ENCODE measurements at regions not wholly inside any gene's neighbourhood (a gene's known extent, or its start where the extent isn't known, plus 50 kb on each side); places are given as distances from the start of the nearest gene placed in this dataset.
"Not testable (repeated sequence)": the region's sequence is repeated elsewhere in the genome, so short reads cannot be mapped to it uniquely, and the experiment has no call there.

- DNase-seq = no peak
Observed at GRCh38 chr9:119712325-119712724, 343.1 kb upstream of the BRINP1 start.

- no peak for DNase-seq
Observed at GRCh38 chr9:119709431-119709830, 340.2 kb upstream of the BRINP1 start.

- DNase-seq = no peak
Observed at GRCh38 chr9:119707228-119707845, 338.1 kb upstream of the BRINP1 start.

GRCh38 chr9:119701651-119702050, 332.4 kb upstream of the BRINP1 start:
- DNase-seq = no peak

GRCh38 chr9:119698535-119698934, 329.3 kb upstream of the BRINP1 start:
- DNase-seq = no peak

GRCh38 chr9:119697996-119698395, 328.8 kb upstream of the BRINP1 start:
- no peak for DNase-seq

GRCh38 chr9:119689879-119690278, 320.6 kb upstream of the BRINP1 start:
- no peak for DNase-seq

- DNase-seq = no peak
Observed at GRCh38 chr9:119688547-119688946, 319.3 kb upstream of the BRINP1 start.

- DNase-seq = no peak
Observed at GRCh38 chr9:119677811-119678505, 308.7 kb upstream of the BRINP1 start.

- DNase-seq = no peak
Observed at GRCh38 chr9:119675951-119676350, 306.7 kb upstream of the BRINP1 start.

GRCh38 chr9:119672763-119673162, 303.5 kb upstream of the BRINP1 start:
- DNase-seq = not testable (repeated sequence)

- DNase-seq = no peak
Observed at GRCh38 chr9:119667916-119668315, 298.7 kb upstream of the BRINP1 start.

GRCh38 chr9:119667163-119667562, 297.9 kb upstream of the BRINP1 start:
- DNase-seq = no peak

- no peak for DNase-seq
Observed at GRCh38 chr9:119662329-119662728, 293.1 kb upstream of the BRINP1 start.

GRCh38 chr9:119652931-119653330, 283.7 kb upstream of the BRINP1 start:
- no peak for DNase-seq

GRCh38 chr9:119649205-119649604, 280.0 kb upstream of the BRINP1 start:
- DNase-seq = no peak

GRCh38 chr9:119639287-119639955, 270.2 kb upstream of the BRINP1 start:
- DNase-seq = peak; percentile 8

- DNase-seq = peak; percentile 83
Observed at GRCh38 chr9:119634006-119634405, 264.8 kb upstream of the BRINP1 start.

- no peak for DNase-seq
Observed at GRCh38 chr9:119611565-119611964, 242.3 kb upstream of the BRINP1 start.

GRCh38 chr9:119609277-119609971, 240.2 kb upstream of the BRINP1 start:
- no peak for DNase-seq

- no peak for DNase-seq
Observed at GRCh38 chr9:119601632-119602031, 232.4 kb upstream of the BRINP1 start.

GRCh38 chr9:119597499-119597898, 228.3 kb upstream of the BRINP1 start:
- no peak for DNase-seq

GRCh38 chr9:119596703-119597102, 227.5 kb upstream of the BRINP1 start:
- DNase-seq = no peak

Measured in NCI-H2227 treated with DMSO at 0.1 percent for 48 hours (cell line).